Endothelial cell of umbilical vein (primary cell): ENCODE measurements at regions not wholly inside any gene's neighbourhood (a gene's known extent, or its start where the extent isn't known, plus 50 kb on each side); places are given as distances from the start of the nearest gene placed in this dataset.

Experiments used
- BruUV-seq: library from RNA; stranded (reverse); fragments of 400-500 nt; replicated peaks from 2 replicates; lab custom pipeline; 2021; lab: Mats Ljungman, UMichigan
- CTCF ChIA-PET: fragments of 300-600, 350-600 bp; sonication (Branson Sonifier 250); formaldehyde crosslinking; loops from one replicate; lab custom pipeline; 2021; ENCODE audit warnings: antibody characterized with exemption, inconsistent platforms; lab: Charles Lee
- POLR2A ChIA-PET: fragments of 300-600, 350-600 bp; sonication (Branson Sonifier 250); formaldehyde crosslinking; loops from one replicate; lab custom pipeline; 2021; ENCODE audit warnings: antibody characterized with exemption, inconsistent platforms; lab: Charles Lee
- DNase-seq: peaks from one replicate; pipeline ENCODE4 v3.0.0-alpha.2; 2011; ENCODE audit warnings: low read depth, low spot score
- FAIRE-seq: peaks from 2 replicates; lab custom pipeline; 2011; peaks lifted over from hg19 to GRCh38; lab: Jason Lieb, UNC
- H2AFZ ChIP-seq: 2 replicates; pipeline ENCODE4 v1.6.0; 2012; ENCODE audit warnings: low read depth, low read length, control low read depth, inconsistent platforms
- H3K27ac ChIP-seq: 2 replicates; pipeline ENCODE4 v1.5.1; 2011; ENCODE audit warnings: low read depth, mild to moderate bottlenecking, control low read depth, low read length, moderate library complexity; ENCODE audit not compliant: insufficient read depth
- H3K27me3 ChIP-seq, 2 experiments: 2 replicates each; pipeline versions ENCODE4 v1.6.0 to v1.6.1; 2011; ENCODE audit warnings: low read length in 2 of 2, mixed read lengths in 1 of 2; ENCODE audit not compliant: control insufficient read depth in 2 of 2, insufficient read depth in 2 of 2
- H3K36me3 ChIP-seq, 2 experiments: 2 replicates in 1 of 2; 3 replicates in 1 of 2; pipeline ENCODE4 v1.5.1; 2011; ENCODE audit warnings: low read length in 2 of 2, mild to moderate bottlenecking in 1 of 2, moderate library complexity in 1 of 2; ENCODE audit not compliant: control insufficient read depth in 2 of 2, insufficient read depth in 2 of 2; ENCODE audit errors: extremely low read depth in 1 of 2
- H3K4me1 ChIP-seq: 3 replicates; pipeline ENCODE4 v1.5.1; 2011; ENCODE audit warnings: mild to moderate bottlenecking, low read length; ENCODE audit not compliant: control insufficient read depth, insufficient read depth; ENCODE audit errors: extremely low read depth
- H3K4me2 ChIP-seq: 2 replicates; pipeline ENCODE4 v1.6.1; 2011; ENCODE audit warnings: low read length, control low read depth, mixed read lengths; ENCODE audit not compliant: insufficient read depth
- H3K4me3 ChIP-seq, 3 experiments: fragments of 200-600 bp in 1 of 3; sonication (generic), shearing (Covaris generic) in 1 of 3; replicated peaks in 1 of 3; 2 replicates each; pipeline ENCODE4 v1.5.1; 2011 to 2016; ENCODE audit warnings: control low read depth in 3 of 3, low read length in 3 of 3, mild to moderate bottlenecking in 2 of 3, inconsistent platforms in 1 of 3, low read depth in 1 of 3, moderate library complexity in 1 of 3; ENCODE audit not compliant: insufficient read depth in 1 of 3
- H3K79me2 ChIP-seq: 2 replicates; pipeline ENCODE4 v1.6.0; 2012; ENCODE audit warnings: low read length, inconsistent platforms; ENCODE audit not compliant: control insufficient read depth, insufficient read depth
- H3K9ac ChIP-seq: replicated peaks from 2 replicates; pipeline ENCODE3; 2011; ENCODE audit warnings: low read length, control low read depth; ENCODE audit not compliant: insufficient read depth; ENCODE audit errors: extremely low read depth
- H3K9me1 ChIP-seq: replicated peaks from 3 replicates; pipeline ENCODE4 v1.6.0; 2011; ENCODE audit warnings: mild to moderate bottlenecking, low read length; ENCODE audit not compliant: control insufficient read depth, insufficient read depth; ENCODE audit errors: extremely low read depth
- H3K9me3 ChIP-seq: replicated peaks from 2 replicates; pipeline ENCODE4 v1.5.1; 2012; ENCODE audit warnings: low read length, inconsistent platforms; ENCODE audit not compliant: control insufficient read depth, insufficient read depth
- H4K20me1 ChIP-seq: replicated peaks from 2 replicates; pipeline ENCODE3; 2011; ENCODE audit warnings: mild to moderate bottlenecking, low read length; ENCODE audit not compliant: control insufficient read depth, insufficient read depth; ENCODE audit errors: extremely low read depth
- EZH2 ChIP-seq: IDR thresholded peaks from 2 replicates; pipeline ENCODE4 v1.6.1; 2012; ENCODE audit warnings: borderline replicate concordance, low read depth, mild to moderate bottlenecking, moderate library complexity, low read length, inconsistent platforms; ENCODE audit not compliant: severe bottlenecking
- FOS ChIP-seq: IDR thresholded peaks from 2 replicates; pipeline ENCODE4 v1.6.1; 2011; ENCODE audit warnings: mild to moderate bottlenecking, low read length, moderate library complexity, borderline replicate concordance; ENCODE audit not compliant: insufficient read depth
- GATA2 ChIP-seq: IDR thresholded peaks from 2 replicates; pipeline ENCODE4 v1.7.0; 2011; ENCODE audit warnings: low read depth, mild to moderate bottlenecking, moderate library complexity, mixed read lengths, low read length; ENCODE audit not compliant: insufficient read length, insufficient read depth
- JUN ChIP-seq: IDR thresholded peaks from 2 replicates; pipeline ENCODE4 v1.6.1; 2011; ENCODE audit warnings: borderline replicate concordance, low read depth; ENCODE audit not compliant: insufficient read length, insufficient read depth
- MYC ChIP-seq: IDR thresholded peaks from one replicate; pipeline ENCODE4 v1.6.1; 2011; ENCODE audit warnings: mild to moderate bottlenecking, low read depth, low read length
- POLR2A ChIP-seq: IDR thresholded peaks from 2 replicates; pipeline ENCODE4 v1.6.1; 2012; ENCODE audit warnings: low read depth, mild to moderate bottlenecking, control low read depth, low read length
- POLR2AphosphoS5 ChIP-seq: IDR thresholded peaks from 2 replicates; pipeline ENCODE4 v1.6.1; 2012; ENCODE audit warnings: low read depth, mild to moderate bottlenecking, control low read depth, low read length, moderate library complexity; ENCODE audit not compliant: insufficient read depth
- dilution Hi-C: fragments of 300-500 bp; cut with MboI; formaldehyde crosslinking; loops from one replicate; pipeline ENCODE4 v1.15.0; 2019; ENCODE audit warnings: low sequenced_read_pairs; ENCODE audit not compliant: extremely low pct_ligation_motif_present
- intact Hi-C: fragments of 100-400 bp; cut with micrococcal nuclease; formaldehyde crosslinking; loops from one replicate; pipeline ENCODE4 v1.10.0; 2022
- TF ChIP-seq, protein P1 (sequence below): IDR thresholded peaks from 2 replicates; pipeline ENCODE4 v1.6.1; 2011; ENCODE audit not compliant: insufficient read depth, insufficient read length
- TF ChIP-seq, protein P2 (sequence below), 2 donors: IDR thresholded peaks; 1 replicate in 1 of 2; 2 replicates in 1 of 2; pipeline ENCODE4 v1.5.1; 2011; ENCODE audit warnings: low read length in 2 of 2, mild to moderate bottlenecking in 2 of 2, moderate library complexity in 2 of 2, control low read depth in 1 of 2, inconsistent platforms in 1 of 2, low read depth in 1 of 2; ENCODE audit not compliant: insufficient read depth in 1 of 2; ENCODE audit errors: extremely low read depth in 1 of 2

- no peak overlapping the region for H3K4me2 ChIP-seq
- CTCF ChIA-PET = no interaction called here
- no peak overlapping the region for H3K9ac ChIP-seq
- DNase-seq = no peak
- H3K9me1 ChIP-seq = no peaks in the 10 kb centered on the region
- H3K79me2 ChIP-seq = no peaks in the 10 kb centered on the region
- intact Hi-C loops = no loop called here
- TF ChIP-seq POLR2AphosphoS5 (no peak), JUN (no peak), EZH2 (no peak), POLR2A (no peak), FOS (no peak), GATA2 (no peak), MYC (no peak)
- TF ChIP-seq, protein P1, sequence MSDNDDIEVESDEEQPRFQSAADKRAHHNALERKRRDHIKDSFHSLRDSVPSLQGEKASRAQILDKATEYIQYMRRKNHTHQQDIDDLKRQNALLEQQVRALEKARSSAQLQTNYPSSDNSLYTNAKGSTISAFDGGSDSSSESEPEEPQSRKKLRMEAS = no peak
- TF ChIP-seq, protein P2, sequence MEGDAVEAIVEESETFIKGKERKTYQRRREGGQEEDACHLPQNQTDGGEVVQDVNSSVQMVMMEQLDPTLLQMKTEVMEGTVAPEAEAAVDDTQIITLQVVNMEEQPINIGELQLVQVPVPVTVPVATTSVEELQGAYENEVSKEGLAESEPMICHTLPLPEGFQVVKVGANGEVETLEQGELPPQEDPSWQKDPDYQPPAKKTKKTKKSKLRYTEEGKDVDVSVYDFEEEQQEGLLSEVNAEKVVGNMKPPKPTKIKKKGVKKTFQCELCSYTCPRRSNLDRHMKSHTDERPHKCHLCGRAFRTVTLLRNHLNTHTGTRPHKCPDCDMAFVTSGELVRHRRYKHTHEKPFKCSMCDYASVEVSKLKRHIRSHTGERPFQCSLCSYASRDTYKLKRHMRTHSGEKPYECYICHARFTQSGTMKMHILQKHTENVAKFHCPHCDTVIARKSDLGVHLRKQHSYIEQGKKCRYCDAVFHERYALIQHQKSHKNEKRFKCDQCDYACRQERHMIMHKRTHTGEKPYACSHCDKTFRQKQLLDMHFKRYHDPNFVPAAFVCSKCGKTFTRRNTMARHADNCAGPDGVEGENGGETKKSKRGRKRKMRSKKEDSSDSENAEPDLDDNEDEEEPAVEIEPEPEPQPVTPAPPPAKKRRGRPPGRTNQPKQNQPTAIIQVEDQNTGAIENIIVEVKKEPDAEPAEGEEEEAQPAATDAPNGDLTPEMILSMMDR (IDR thresholded peaks at IDR 0.05; ENCODE audit: extremely low read depth in 1 of 2, insufficient read depth in 1 of 2, low read depth in 1 of 2, low read length in 2 of 2) = no peak
- no peaks in the 10 kb centered on the region for H3K4me1 ChIP-seq
- peaks cover 0 to 3% of the 10 kb centered on the region in 2 experiments for H3K27me3 ChIP-seq
- H3K27ac ChIP-seq = no peak overlapping the region
- FAIRE-seq = no peak
- H2AFZ ChIP-seq = no peak overlapping the region
- POLR2A ChIA-PET = no interaction called here
- BruUV-seq = no TSS peak
- no peaks in the 10 kb centered on the region for H4K20me1 ChIP-seq
- H3K36me3 ChIP-seq = no peaks in the 10 kb centered on the region
- no peaks in the 10 kb centered on the region for H3K9me3 ChIP-seq
- dilution Hi-C loops = no loop called here
- H3K4me3 ChIP-seq = no peak overlapping the region
These were observed 110.3 kb upstream of the TDRD3 start for GRCh38 chr13:60286707-60287106.
